RWPE1 (cell line): ENCODE measurements at regions not wholly inside any gene's neighbourhood (a gene's known extent, or its start where the extent isn't known, plus 50 kb on each side); places are given as distances from the start of the nearest gene placed in this dataset.

Source experiments
- CTCF ChIA-PET: fragments of 350-600 bp; sonication (Branson Sonifier 250); formaldehyde crosslinking; extraction: SDS; loops from one replicate; lab custom pipeline; 2021; lab: Yijun Ruan, JAX
- POLR2A ChIA-PET: fragments of 400-600 bp; formaldehyde crosslinking; extraction: SDS; loops from one replicate; lab custom pipeline; 2020; ENCODE audit warnings: antibody characterized with exemption; ENCODE audit not compliant: low non-redundant PET; lab: Yijun Ruan, JAX
- DNase-seq: peaks from one replicate; pipeline ENCODE4 v3.0.0; 2012; ENCODE audit warnings: low spot score
- H3K27ac ChIP-seq: fragments of 450-650 bp; 2 replicates; pipeline ENCODE4 v1.5.1; 2017
- CTCF ChIP-seq: fragments of 450-650 bp; conservative IDR thresholded peaks from 2 replicates; pipeline ENCODE4 v1.5.1; 2017; ENCODE audit warnings: low read depth, mild to moderate bottlenecking

GRCh38 chr4:112094330-112094729, 50.9 kb upstream of the FAM241A start:
- no peak overlapping the region for H3K27ac ChIP-seq
- no peak for DNase-seq
- ChIA-PET CTCF (interaction anchor here (0.6 to 0.7 kb wide), 2 partner anchors 143 to 217 kb away, joined by 3 to 7 read pairs; no protein-coding TSS in a partner anchor), POLR2A (no interaction called here)
- no peak for TF ChIP-seq CTCF
